Lower leg skin (tissue), 4 donors: ENCODE measurements at regions not wholly inside any gene's neighbourhood (a gene's known extent, or its start where the extent isn't known, plus 50 kb on each side); places are given as distances from the start of the nearest gene placed in this dataset.

ENCODE experiments used
- DNase-seq, 2 donors: peaks; one replicate each; pipeline ENCODE4 v3.0.0-alpha.2; 2019; ENCODE audit warnings: low spot score in 2 of 2
- H3K4me3 ChIP-seq: fragments of 200-600 bp; sonication (generic); 2 replicates; pipeline ENCODE4 v1.5.1; 2017; ENCODE audit warnings: mild to moderate bottlenecking, low read depth; ENCODE audit not compliant: poor library complexity, severe bottlenecking
- CTCF ChIP-seq, 3 donors: fragments of 450-650 bp; IDR thresholded peaks; one replicate each; pipeline ENCODE4 v1.5.1; 2016; ENCODE audit warnings: antibody characterized with exemption in 3 of 3, mild to moderate bottlenecking in 3 of 3, moderate library complexity in 2 of 3
- POLR2A ChIP-seq, 2 donors: fragments of 450-650 bp; IDR thresholded peaks; one replicate each; pipeline ENCODE4 v1.6.1; 2016 to 2017; ENCODE audit warnings: antibody characterized with exemption in 2 of 2, mild to moderate bottlenecking in 1 of 2, moderate library complexity in 1 of 2
- WGBS, 2 donors: methylation state at CpG; one replicate each; pipeline ENCODE4 v1.1.5; 2018; 5-methylcytosine and 5-hydroxymethylcytosine counted together
- intact Hi-C: fragments of 100-400 bp; cut with DNase I; formaldehyde crosslinking; loops from one replicate; pipeline ENCODE4 v1.15.0; 2023; ENCODE audit warnings: low total_unique reads

DNA sequence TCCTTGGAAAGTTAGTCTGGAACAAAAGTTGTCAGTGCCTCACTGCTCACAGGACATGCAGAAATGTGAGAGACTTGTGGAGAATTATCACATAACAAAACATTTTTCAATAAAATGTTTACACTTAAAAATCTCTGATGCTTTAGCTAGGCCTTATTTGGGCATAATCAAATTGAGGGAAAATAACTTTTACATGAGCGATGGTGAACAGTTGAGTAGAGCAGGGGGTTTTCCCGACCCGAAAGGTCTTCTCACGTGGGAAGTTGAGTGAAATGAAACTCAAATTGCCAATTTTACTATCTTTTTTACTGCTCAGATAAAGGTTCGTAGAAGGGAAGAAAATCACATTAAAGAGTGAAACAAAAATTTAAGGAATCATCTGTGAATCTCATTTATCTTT lies 465.6 kb downstream of the MTX2 start:
- no peak for DNase-seq
- H3K4me3 ChIP-seq: no peak overlapping the region
- TF ChIP-seq CTCF (IDR thresholded peaks at IDR 0.05) (no peak), POLR2A (IDR thresholded peaks at IDR 0.05) (no peak)
- intact Hi-C loops: no loop called here
- 89 to 91% methylated on average over 5 of the region's 5 CpGs for WGBS, 2 donors

- TF ChIP-seq CTCF (IDR thresholded peaks at IDR 0.05) (no peak), POLR2A (IDR thresholded peaks at IDR 0.05) (no peak)
- intact Hi-C loops: no loop called here
- H3K4me3 ChIP-seq: no peak overlapping the region
- DNase-seq: no peak
- WGBS, 2 donors: 83 to 88% methylated on average over 1 of the region's 1 CpG
Measured at GRCh38 chr2:176742271-176742670, 470.3 kb upstream of the HNRNPA3 start.

- WGBS, 2 donors: 55 to 61% methylated on average over 3 of the region's 3 CpGs
- no peak overlapping the region for H3K4me3 ChIP-seq
Measured at GRCh38 chr2:176743671-176744070, 468.9 kb upstream of the HNRNPA3 start.

DNA sequence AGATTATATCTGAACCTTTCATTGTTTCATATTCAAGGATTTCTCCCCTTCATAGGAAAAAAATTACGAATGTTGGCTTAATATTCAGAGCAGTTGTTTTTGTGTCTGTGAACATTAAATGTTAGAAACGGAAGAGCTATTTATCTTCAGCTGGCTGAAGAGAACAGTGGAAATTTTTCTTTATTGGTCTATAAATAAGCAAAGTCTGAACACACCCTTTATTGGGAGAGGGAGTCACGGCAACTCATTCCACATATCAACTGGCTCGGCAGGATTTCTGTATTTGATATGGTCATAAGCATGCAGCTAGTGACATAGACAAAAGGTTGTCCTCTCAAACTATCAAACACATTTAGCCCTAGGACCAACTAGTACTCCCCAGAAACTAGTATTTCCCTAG lies 468.4 kb upstream of the HNRNPA3 start:
- 16 to 18% methylated on average over 4 of the region's 4 CpGs for WGBS, 2 donors
- no peak for DNase-seq
- H3K4me3 ChIP-seq: no peak overlapping the region
- intact Hi-C loops: no loop called here
- no peak for TF ChIP-seq POLR2A (IDR thresholded peaks at IDR 0.05)
- no peak for TF ChIP-seq CTCF (IDR thresholded peaks at IDR 0.05)

More at GRCh38 chr2:176743671-176744070, 468.9 kb upstream of the HNRNPA3 start:
- intact Hi-C loops: no loop called here
- TF ChIP-seq POLR2A (IDR thresholded peaks at IDR 0.05) (no peak), CTCF (IDR thresholded peaks at IDR 0.05) (no peak)
- DNase-seq: no peak

GRCh38 chr2:176745543-176746200 lies 466.9 kb upstream of the HNRNPA3 start:
- intact Hi-C loops: no loop called here
- no peak for TF ChIP-seq POLR2A (IDR thresholded peaks at IDR 0.05)
- 86 to 89% methylated on average over 8 of the region's 8 CpGs for WGBS, 2 donors
- no peak for DNase-seq
- no peak overlapping the region for H3K4me3 ChIP-seq

DNA sequence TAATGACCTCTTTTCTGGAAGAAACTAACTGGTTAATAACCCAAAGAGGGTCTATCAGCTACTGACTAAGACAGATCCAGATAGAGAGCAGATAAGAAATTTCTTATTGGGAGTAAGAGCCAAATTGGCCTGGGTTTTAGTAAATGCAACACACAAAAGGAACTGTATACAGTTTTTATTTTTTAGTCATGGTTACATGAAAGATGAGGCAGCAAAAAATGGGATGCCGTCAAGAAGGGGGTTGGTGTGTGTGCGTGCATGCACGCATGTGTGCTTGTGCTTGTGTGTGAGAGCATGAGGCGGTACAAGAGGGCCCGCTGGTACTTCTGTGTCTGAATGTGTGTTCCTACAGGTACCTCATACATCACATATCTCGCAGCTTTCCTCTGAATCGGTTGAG lies 466.2 kb upstream of the HNRNPA3 start:
- TF ChIP-seq POLR2A (IDR thresholded peaks at IDR 0.05) (no peak), CTCF (IDR thresholded peaks at IDR 0.05) (no peak)
- DNase-seq: no peak
- H3K4me3 ChIP-seq: no peak overlapping the region
- intact Hi-C loops: no loop called here
- WGBS, 2 donors: 81 to 92% methylated on average over 7 of the region's 7 CpGs
